Calu3 (cell line): ENCODE measurements at regions not wholly inside any gene's neighbourhood (a gene's known extent, or its start where the extent isn't known, plus 50 kb on each side); places are given as distances from the start of the nearest gene placed in this dataset.

Experiments
- BruUV-seq: library from RNA; stranded (reverse); fragments of 400-500 nt; replicated peaks from 2 replicates; lab custom pipeline; 2021; lab: Mats Ljungman, UMichigan
- CTCF ChIA-PET: fragments of 300-600 bp; sonication (Branson Sonifier 250); formaldehyde crosslinking; loops from one replicate; lab custom pipeline; 2022; ENCODE audit warnings: antibody characterized with exemption; lab: Charles Lee
- DNase-seq: peaks from one replicate; pipeline ENCODE4 v3.0.0; 2022
- H3K27ac Mint-ChIP-seq: one replicate; pipeline ENCODE4 v1.8.0; 2022; ENCODE audit warnings: mixed read lengths; ENCODE audit not compliant: unreplicated experiment
- H3K27me3 Mint-ChIP-seq: one replicate; pipeline ENCODE4 v1.8.0; 2022; ENCODE audit warnings: mixed read lengths; ENCODE audit not compliant: unreplicated experiment
- H3K36me3 Mint-ChIP-seq: one replicate; pipeline ENCODE4 v1.8.0; 2022; ENCODE audit warnings: mild to moderate bottlenecking, moderate library complexity, mixed read lengths; ENCODE audit not compliant: insufficient read depth, unreplicated experiment
- H3K4me1 Mint-ChIP-seq: one replicate; pipeline ENCODE4 v1.8.0; 2022; ENCODE audit warnings: mild to moderate bottlenecking, low read depth, mixed read lengths; ENCODE audit not compliant: unreplicated experiment
- H3K4me3 Mint-ChIP-seq: one replicate; pipeline ENCODE4 v1.8.0; 2022; ENCODE audit warnings: mild to moderate bottlenecking, low read depth, moderate library complexity, mixed read lengths; ENCODE audit not compliant: unreplicated experiment
- H3K9me3 Mint-ChIP-seq: one replicate; pipeline ENCODE4 v1.8.0; 2022; ENCODE audit warnings: low read depth, mixed read lengths; ENCODE audit not compliant: unreplicated experiment
- CTCF ChIP-seq: fragments of 200-600 bp; IDR thresholded peaks from one replicate; pipeline ENCODE4 v1.8.0; 2022; ENCODE audit warnings: antibody characterized with exemption; ENCODE audit not compliant: unreplicated experiment
- intact Hi-C: fragments of 100-400 bp; cut with micrococcal nuclease; formaldehyde crosslinking; loops from one replicate; pipeline ENCODE4 v1.10.0; 2022; ENCODE audit not compliant: unreplicated experiment

- CTCF ChIA-PET, result no interaction called here
- intact Hi-C loops, result loop anchor here (5.0 to 10.0 kb wide), 2 partner anchors 172 to 294 kb away; no protein-coding TSS in a partner anchor
- H3K27ac Mint-ChIP-seq, result peak overlapping the region; percentile 85
These were observed 230.5 kb upstream of the SERP2 start for GRCh38 chr13:44142941-44143665.

GRCh38 chr13:44146138-44146537 lies 227.5 kb upstream of the SERP2 start:
- intact Hi-C loops, result loop anchor here (10.0 kb wide), 1 partner anchor 169 kb away; no protein-coding TSS in a partner anchor
- Mint-ChIP-seq H3K27me3 (no peaks in the 10 kb centered on the region), H3K4me3 (no peak overlapping the region), H3K9me3 (no peaks in the 10 kb centered on the region), H3K27ac (no peak overlapping the region), H3K36me3 (peaks cover 13% of the 10 kb centered on the region), H3K4me1 (peaks cover 20% of the 10 kb centered on the region)
- DNase-seq, result no peak
- TF ChIP-seq CTCF, result no peak
- no TSS peak for BruUV-seq
- CTCF ChIA-PET, result no interaction called here

More at GRCh38 chr13:44142941-44143665, 230.5 kb upstream of the SERP2 start:
- peaks cover 13% of the 10 kb centered on the region for H3K36me3 Mint-ChIP-seq
- DNase-seq, result no peak
- peak overlapping the region; percentile 75 for H3K4me3 Mint-ChIP-seq
- BruUV-seq, result no TSS peak
- peaks cover 20% of the 10 kb centered on the region for H3K4me1 Mint-ChIP-seq
- no peaks in the 10 kb centered on the region for H3K27me3 Mint-ChIP-seq
- no peaks in the 10 kb centered on the region for H3K9me3 Mint-ChIP-seq
- TF ChIP-seq CTCF, result no peak

- Mint-ChIP-seq H3K9me3 (no peaks in the 10 kb centered on the region), H3K27me3 (no peaks in the 10 kb centered on the region), H3K4me1 (peaks cover 20% of the 10 kb centered on the region), H3K27ac (no peak overlapping the region), H3K36me3 (peaks cover 5% of the 10 kb centered on the region), H3K4me3 (no peak overlapping the region)
- no peak for DNase-seq
- CTCF ChIA-PET, result no interaction called here
- no TSS peak for BruUV-seq
- no peak for TF ChIP-seq CTCF
- intact Hi-C loops, result loop anchor here (10.0 kb wide), 1 partner anchor 168 kb away; no protein-coding TSS in a partner anchor
These were observed 226.4 kb upstream of the SERP2 start for GRCh38 chr13:44147233-44147632.

- H3K4me3 Mint-ChIP-seq, result no peak overlapping the region
- TF ChIP-seq CTCF, result no peak
- no TSS peak for BruUV-seq
- DNase-seq, result no peak
- intact Hi-C loops, result loop anchor here (10.0 kb wide), 1 partner anchor 167 kb away; no protein-coding TSS in a partner anchor
- H3K36me3 Mint-ChIP-seq, result peaks cover under 1% of the 10 kb centered on the region
- H3K27me3 Mint-ChIP-seq, result no peaks in the 10 kb centered on the region
- CTCF ChIA-PET, result no interaction called here
- no peaks in the 10 kb centered on the region for H3K9me3 Mint-ChIP-seq
- H3K27ac Mint-ChIP-seq, result no peak overlapping the region
- peaks cover 19% of the 10 kb centered on the region for H3K4me1 Mint-ChIP-seq
These were observed 226.0 kb upstream of the SERP2 start for GRCh38 chr13:44147648-44148047.
